ENCODE measurements at regions not wholly inside any gene's neighbourhood (a gene's known extent, or its start where the extent isn't known, plus 50 kb on each side); places are given as distances from the start of the nearest gene placed in this dataset.
"Not testable (repeated sequence)": the region's sequence is repeated elsewhere in the genome, so short reads cannot be mapped to it uniquely, and the experiment has no call there.

- H3K27ac ChIP-seq; intact Hi-C loops (cut with DNase I); H3K27me3 ChIP-seq; DNase-seq; H3K9me3 ChIP-seq; H3K4me1 ChIP-seq; H3K36me3 ChIP-seq; H3K4me3 ChIP-seq: not testable (repeated sequence)
- ATAC-seq = peak; percentile 75
- peak; percentile 34 for TF ChIP-seq CTCF (IDR thresholded peaks at IDR 0.05)
These were observed 121.3 kb downstream of the POTEH start for GRCh38 chr22:15811141-15811540.

DNA sequence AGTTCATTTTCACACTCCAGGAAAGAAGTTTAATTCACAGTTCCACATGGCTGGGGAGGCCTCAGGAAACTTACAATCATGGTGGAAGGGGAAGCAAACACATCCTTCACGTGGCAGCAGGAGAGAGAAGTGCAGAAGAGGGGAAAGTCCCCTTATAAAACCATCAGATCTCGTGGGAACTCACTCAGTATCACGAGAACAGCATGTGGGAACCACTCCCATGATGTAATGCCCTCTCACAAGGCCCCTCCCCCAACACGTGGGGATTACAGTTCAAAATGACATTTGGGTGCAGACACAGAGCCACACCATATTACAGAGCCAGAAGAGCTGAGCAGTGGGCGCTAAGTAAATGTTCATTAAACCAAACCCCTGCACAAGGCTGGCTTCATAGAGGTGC is 126.0 kb downstream of the POTEH start:
- H3K9me3 ChIP-seq; ATAC-seq; intact Hi-C loops (cut with DNase I); H3K36me3 ChIP-seq; H3K4me1 ChIP-seq; H3K27ac ChIP-seq; H3K27me3 ChIP-seq; H3K4me3 ChIP-seq; DNase-seq: not testable (repeated sequence)

GRCh38 chr22:15816470-15816869 is 126.6 kb downstream of the POTEH start:
- ATAC-seq; DNase-seq; H3K4me3 ChIP-seq; H3K27me3 ChIP-seq; intact Hi-C loops (cut with DNase I); H3K36me3 ChIP-seq; H3K27ac ChIP-seq; H3K4me1 ChIP-seq; H3K9me3 ChIP-seq: not testable (repeated sequence)

- not testable (repeated sequence) for ATAC-seq, H3K27ac ChIP-seq
These were observed 127.4 kb downstream of the POTEH start for GRCh38 chr22:15817264-15817663.

DNA sequence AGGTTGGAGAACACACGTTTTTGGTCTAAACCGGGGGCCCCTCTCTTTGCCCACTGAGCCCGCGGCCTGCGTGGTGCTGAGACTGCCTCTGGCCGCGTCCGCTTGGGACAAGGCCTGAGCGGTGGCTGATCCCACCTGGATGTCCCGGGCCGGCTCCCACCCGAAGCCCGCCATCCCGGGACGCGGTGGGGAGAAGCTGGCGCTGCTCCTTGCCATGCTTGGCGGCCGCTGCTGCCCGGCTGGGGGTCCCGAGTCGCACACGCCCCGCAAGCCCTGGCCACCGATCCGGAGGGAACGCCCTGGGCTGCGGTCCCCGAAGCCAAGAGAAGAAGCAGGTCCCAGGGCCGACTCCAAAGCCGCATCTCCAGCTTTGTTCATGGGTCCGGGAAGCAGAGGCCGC is 130.1 kb downstream of the POTEH start:
- DNase-seq; H3K36me3 ChIP-seq; H3K27me3 ChIP-seq; intact Hi-C loops (cut with DNase I); H3K4me1 ChIP-seq; H3K4me3 ChIP-seq; H3K9me3 ChIP-seq; H3K27ac ChIP-seq; ATAC-seq: not testable (repeated sequence)

More at GRCh38 chr22:15817264-15817663, 127.4 kb downstream of the POTEH start:
- intact Hi-C loops (cut with DNase I); H3K4me3 ChIP-seq; H3K27me3 ChIP-seq; H3K36me3 ChIP-seq; H3K9me3 ChIP-seq; DNase-seq; H3K4me1 ChIP-seq: not testable (repeated sequence)

- H3K9me3 ChIP-seq; H3K36me3 ChIP-seq; H3K4me3 ChIP-seq; DNase-seq; intact Hi-C loops (cut with DNase I); H3K27ac ChIP-seq; ATAC-seq; H3K27me3 ChIP-seq; H3K4me1 ChIP-seq: not testable (repeated sequence)
These were observed 131.3 kb downstream of the POTEH start for GRCh38 chr22:15821088-15821487.

DNA sequence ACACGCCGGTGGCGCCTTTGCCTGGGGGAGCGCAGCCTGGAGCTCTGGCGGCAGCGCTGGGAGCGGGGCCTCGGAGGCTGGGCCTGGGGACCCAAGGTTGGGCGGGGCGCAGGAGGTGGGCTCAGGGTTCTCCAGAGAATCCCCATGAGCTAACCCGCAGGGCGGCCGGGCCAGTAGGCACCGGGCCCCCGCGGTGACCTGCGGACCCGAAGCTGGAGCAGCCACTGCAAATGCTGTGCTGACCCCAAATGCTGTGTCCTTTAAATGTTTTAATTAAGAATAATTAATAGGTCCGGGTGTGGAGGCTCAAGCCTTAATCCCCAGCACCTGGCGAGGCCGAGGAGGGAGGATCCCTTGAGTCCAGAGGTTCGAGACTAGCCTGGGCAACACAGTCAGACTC is 132.2 kb downstream of the POTEH start:
- H3K4me3 ChIP-seq; H3K27me3 ChIP-seq; H3K36me3 ChIP-seq; DNase-seq; H3K4me1 ChIP-seq; H3K9me3 ChIP-seq; H3K27ac ChIP-seq; ATAC-seq; intact Hi-C loops (cut with DNase I): not testable (repeated sequence)

- H3K4me1 ChIP-seq; intact Hi-C loops (cut with DNase I); DNase-seq; H3K27me3 ChIP-seq; H3K9me3 ChIP-seq; H3K36me3 ChIP-seq; H3K27ac ChIP-seq; ATAC-seq; H3K4me3 ChIP-seq: not testable (repeated sequence)
These were observed 133.4 kb downstream of the POTEH start for GRCh38 chr22:15823178-15823577.

DNA sequence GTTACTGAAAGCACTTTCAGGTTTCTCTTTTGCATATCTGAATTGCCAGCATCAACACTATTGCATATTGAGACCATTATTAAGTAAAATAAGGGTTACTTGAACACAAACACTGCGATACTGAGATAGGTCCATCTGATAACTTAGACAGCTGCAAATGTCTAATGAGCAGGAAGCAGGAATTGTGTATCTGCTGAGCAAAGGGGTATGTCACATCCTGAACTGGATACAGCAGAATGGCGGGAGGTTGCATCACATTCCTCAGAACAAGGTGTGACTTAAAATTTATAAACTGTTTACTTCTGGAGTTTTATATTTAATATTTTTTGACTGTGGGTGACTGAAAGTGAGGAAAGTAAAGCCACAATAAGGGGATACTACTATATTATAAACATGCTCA is 142.4 kb downstream of the POTEH start:
- H3K4me3 ChIP-seq; H3K9me3 ChIP-seq; H3K27me3 ChIP-seq; intact Hi-C loops (cut with DNase I); DNase-seq; ATAC-seq; H3K4me1 ChIP-seq; H3K27ac ChIP-seq; H3K36me3 ChIP-seq: not testable (repeated sequence)

DNA sequence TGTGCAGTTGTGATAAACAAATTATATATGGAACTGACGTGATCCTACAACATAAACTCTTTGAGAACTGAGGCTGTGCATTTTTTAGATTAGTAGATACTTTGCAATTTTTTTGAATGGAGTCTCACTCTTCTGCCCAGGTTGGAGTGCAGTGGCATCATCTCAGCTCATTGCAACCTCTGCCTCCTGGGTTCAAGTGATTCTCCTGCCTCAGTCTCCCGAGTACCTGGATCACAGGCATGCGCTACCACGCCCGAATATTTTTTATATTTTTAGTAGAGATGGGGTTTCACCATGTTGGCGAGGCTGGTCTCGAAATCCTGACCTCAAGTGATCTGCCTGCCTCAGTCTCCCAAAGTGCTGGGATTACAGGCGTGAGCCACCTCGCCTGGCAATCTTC is 145.9 kb downstream of the POTEH start:
- H3K27ac ChIP-seq; H3K27me3 ChIP-seq; ATAC-seq; H3K9me3 ChIP-seq; intact Hi-C loops (cut with DNase I); DNase-seq; H3K4me3 ChIP-seq; H3K4me1 ChIP-seq; H3K36me3 ChIP-seq: not testable (repeated sequence)

DNA sequence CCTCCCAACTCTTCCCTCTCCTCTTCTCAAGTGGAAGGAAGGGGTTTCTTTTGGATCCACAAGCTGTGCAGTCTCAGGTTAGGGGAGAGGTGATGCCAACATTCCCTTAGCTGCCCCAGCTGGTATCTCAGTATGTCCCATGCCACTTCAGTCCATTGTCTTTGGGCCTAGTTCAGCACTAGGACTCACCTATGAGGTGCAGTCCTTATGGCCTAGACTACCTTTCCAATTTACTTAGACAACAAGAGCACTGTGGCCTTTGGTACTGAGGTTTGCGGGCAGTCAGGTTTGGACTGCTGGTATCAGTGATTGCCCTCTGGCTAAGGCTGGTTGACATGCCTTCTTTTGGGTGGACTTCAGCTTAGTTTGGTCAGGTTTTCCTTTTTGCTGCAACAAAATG is 159.9 kb downstream of the POTEH start:
- H3K27me3 ChIP-seq; H3K36me3 ChIP-seq; H3K27ac ChIP-seq; H3K4me3 ChIP-seq; intact Hi-C loops (cut with DNase I); DNase-seq; H3K9me3 ChIP-seq; H3K4me1 ChIP-seq: not testable (repeated sequence)
- peak; percentile 52 for ATAC-seq

- DNase-seq; H3K27me3 ChIP-seq; H3K4me3 ChIP-seq; H3K9me3 ChIP-seq; H3K27ac ChIP-seq; H3K36me3 ChIP-seq; intact Hi-C loops (cut with DNase I); H3K4me1 ChIP-seq: not testable (repeated sequence)
- peak; percentile 59 for ATAC-seq
These were observed 164.0 kb downstream of the POTEH start for GRCh38 chr22:15853716-15854373.

- peak; percentile 52 for ATAC-seq
- H3K27me3 ChIP-seq; H3K9me3 ChIP-seq; H3K4me1 ChIP-seq; intact Hi-C loops (cut with DNase I); H3K27ac ChIP-seq; H3K36me3 ChIP-seq; H3K4me3 ChIP-seq: not testable (repeated sequence)
- DNase-seq = peak; percentile 59
These were observed 164.6 kb downstream of the POTEH start for GRCh38 chr22:15854421-15854820.

DNA sequence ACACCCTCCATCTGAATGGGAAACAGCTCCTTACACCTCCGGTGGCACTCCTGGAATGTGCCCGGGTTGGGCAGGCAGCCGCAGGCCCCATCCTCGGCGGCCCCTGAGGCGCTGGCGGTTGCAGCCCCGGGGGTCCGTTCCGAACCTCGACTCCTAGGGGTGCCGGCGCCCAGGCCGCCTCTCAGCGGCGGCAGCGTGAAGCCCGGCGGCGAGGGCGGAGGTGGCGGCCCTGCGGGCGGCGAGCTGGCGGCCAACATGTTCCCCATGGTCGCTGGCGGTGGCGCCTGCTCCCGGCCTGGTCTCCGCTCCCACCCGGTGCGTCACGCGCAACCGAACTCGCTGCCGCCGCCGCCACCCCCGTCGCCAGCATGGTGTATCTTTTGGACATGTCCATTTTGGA is 165.2 kb downstream of the POTEH start:
- H3K36me3 ChIP-seq; H3K27ac ChIP-seq; H3K9me3 ChIP-seq; intact Hi-C loops (cut with DNase I); H3K4me1 ChIP-seq; H3K27me3 ChIP-seq; H3K4me3 ChIP-seq; DNase-seq: not testable (repeated sequence)
- peak; percentile 10 for ATAC-seq

Measured in upper lobe of right lung (tissue), 1 donor.